HL-60 (cell line): ENCODE measurements at regions not wholly inside any gene's neighbourhood (a gene's known extent, or its start where the extent isn't known, plus 50 kb on each side); places are given as distances from the start of the nearest gene placed in this dataset.

ENCODE experiments used
- DNase-seq, 2 experiments: peaks; one replicate each; pipeline ENCODE4 v3.0.0-alpha.2; 2010 to 2020; ENCODE audit warnings: low read depth in 1 of 2, low spot score in 1 of 2
- H3K27ac ChIP-seq: fragments of 250-450 bp; sonication (Bioruptor Pico); replicated peaks from 2 replicates; pipeline ENCODE4 v1.5.1; 2020; ENCODE audit warnings: mild to moderate bottlenecking, moderate library complexity
- H3K27me3 ChIP-seq: fragments of 250-450 bp; sonication (Bioruptor Pico); 2 replicates; pipeline ENCODE4 v1.5.1; 2021; ENCODE audit warnings: mild to moderate bottlenecking, moderate library complexity; ENCODE audit not compliant: insufficient read depth, poor library complexity, severe bottlenecking
- H3K4me3 ChIP-seq: replicated peaks from 2 replicates; pipeline ENCODE4 v1.5.1; 2011; ENCODE audit warnings: mild to moderate bottlenecking, control low read depth, low read length; ENCODE audit not compliant: insufficient read depth
- GABPA ChIP-seq: IDR thresholded peaks from 2 replicates; pipeline ENCODE4 v1.6.1; 2012; ENCODE audit warnings: low read depth
- POLR2AphosphoS5 ChIP-seq: IDR thresholded peaks from 2 replicates; pipeline ENCODE4 v1.6.1; 2012; ENCODE audit warnings: low read depth
- SPI1 ChIP-seq: IDR thresholded peaks from 2 replicates; pipeline ENCODE4 v1.6.1; 2012; ENCODE audit warnings: low read depth, mild to moderate bottlenecking, borderline replicate concordance
- TF ChIP-seq, protein P1 (sequence below): IDR thresholded peaks from one replicate; pipeline ENCODE4 v1.5.1; 2011; ENCODE audit warnings: low read length, control low read depth, inconsistent platforms; ENCODE audit not compliant: insufficient read depth
- TF ChIP-seq, protein P2 (sequence below): IDR thresholded peaks from 2 replicates; pipeline ENCODE4 v1.6.1; 2012; ENCODE audit warnings: low read depth; ENCODE audit not compliant: insufficient replicate concordance

DNA sequence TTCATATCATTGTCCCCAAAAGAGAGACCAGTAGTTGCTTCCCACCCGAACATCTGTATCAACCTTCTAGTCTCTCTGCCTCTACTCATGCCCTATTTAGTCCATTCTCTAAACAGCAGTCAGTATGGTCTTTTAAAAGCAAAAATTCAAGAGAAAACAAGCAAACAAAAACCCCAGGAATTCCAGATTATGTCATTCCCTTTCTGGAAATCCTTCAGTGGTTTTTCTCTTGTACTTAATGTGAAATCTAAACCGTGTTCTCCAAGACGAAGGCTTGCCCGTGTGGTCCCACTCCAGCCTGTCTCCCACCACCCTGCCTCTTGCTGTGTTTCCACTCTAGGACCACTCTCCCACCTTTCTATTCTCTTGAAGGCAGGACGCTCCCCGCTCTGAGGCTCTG lies 90.8 kb downstream of the TMEM30B start:
- TF ChIP-seq SPI1 (no peak), POLR2AphosphoS5 (no peak), GABPA (no peak)
- TF ChIP-seq, protein P1, sequence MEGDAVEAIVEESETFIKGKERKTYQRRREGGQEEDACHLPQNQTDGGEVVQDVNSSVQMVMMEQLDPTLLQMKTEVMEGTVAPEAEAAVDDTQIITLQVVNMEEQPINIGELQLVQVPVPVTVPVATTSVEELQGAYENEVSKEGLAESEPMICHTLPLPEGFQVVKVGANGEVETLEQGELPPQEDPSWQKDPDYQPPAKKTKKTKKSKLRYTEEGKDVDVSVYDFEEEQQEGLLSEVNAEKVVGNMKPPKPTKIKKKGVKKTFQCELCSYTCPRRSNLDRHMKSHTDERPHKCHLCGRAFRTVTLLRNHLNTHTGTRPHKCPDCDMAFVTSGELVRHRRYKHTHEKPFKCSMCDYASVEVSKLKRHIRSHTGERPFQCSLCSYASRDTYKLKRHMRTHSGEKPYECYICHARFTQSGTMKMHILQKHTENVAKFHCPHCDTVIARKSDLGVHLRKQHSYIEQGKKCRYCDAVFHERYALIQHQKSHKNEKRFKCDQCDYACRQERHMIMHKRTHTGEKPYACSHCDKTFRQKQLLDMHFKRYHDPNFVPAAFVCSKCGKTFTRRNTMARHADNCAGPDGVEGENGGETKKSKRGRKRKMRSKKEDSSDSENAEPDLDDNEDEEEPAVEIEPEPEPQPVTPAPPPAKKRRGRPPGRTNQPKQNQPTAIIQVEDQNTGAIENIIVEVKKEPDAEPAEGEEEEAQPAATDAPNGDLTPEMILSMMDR, result no peak
- TF ChIP-seq, protein P2, sequence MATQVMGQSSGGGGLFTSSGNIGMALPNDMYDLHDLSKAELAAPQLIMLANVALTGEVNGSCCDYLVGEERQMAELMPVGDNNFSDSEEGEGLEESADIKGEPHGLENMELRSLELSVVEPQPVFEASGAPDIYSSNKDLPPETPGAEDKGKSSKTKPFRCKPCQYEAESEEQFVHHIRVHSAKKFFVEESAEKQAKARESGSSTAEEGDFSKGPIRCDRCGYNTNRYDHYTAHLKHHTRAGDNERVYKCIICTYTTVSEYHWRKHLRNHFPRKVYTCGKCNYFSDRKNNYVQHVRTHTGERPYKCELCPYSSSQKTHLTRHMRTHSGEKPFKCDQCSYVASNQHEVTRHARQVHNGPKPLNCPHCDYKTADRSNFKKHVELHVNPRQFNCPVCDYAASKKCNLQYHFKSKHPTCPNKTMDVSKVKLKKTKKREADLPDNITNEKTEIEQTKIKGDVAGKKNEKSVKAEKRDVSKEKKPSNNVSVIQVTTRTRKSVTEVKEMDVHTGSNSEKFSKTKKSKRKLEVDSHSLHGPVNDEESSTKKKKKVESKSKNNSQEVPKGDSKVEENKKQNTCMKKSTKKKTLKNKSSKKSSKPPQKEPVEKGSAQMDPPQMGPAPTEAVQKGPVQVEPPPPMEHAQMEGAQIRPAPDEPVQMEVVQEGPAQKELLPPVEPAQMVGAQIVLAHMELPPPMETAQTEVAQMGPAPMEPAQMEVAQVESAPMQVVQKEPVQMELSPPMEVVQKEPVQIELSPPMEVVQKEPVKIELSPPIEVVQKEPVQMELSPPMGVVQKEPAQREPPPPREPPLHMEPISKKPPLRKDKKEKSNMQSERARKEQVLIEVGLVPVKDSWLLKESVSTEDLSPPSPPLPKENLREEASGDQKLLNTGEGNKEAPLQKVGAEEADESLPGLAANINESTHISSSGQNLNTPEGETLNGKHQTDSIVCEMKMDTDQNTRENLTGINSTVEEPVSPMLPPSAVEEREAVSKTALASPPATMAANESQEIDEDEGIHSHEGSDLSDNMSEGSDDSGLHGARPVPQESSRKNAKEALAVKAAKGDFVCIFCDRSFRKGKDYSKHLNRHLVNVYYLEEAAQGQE, result no peak
- Histone ChIP-seq H3K4me3 (no peak overlapping the region), H3K27me3 (peaks cover 32% of the 10 kb centered on the region), H3K27ac (no peak overlapping the region)
- no peak for DNase-seq

DNA sequence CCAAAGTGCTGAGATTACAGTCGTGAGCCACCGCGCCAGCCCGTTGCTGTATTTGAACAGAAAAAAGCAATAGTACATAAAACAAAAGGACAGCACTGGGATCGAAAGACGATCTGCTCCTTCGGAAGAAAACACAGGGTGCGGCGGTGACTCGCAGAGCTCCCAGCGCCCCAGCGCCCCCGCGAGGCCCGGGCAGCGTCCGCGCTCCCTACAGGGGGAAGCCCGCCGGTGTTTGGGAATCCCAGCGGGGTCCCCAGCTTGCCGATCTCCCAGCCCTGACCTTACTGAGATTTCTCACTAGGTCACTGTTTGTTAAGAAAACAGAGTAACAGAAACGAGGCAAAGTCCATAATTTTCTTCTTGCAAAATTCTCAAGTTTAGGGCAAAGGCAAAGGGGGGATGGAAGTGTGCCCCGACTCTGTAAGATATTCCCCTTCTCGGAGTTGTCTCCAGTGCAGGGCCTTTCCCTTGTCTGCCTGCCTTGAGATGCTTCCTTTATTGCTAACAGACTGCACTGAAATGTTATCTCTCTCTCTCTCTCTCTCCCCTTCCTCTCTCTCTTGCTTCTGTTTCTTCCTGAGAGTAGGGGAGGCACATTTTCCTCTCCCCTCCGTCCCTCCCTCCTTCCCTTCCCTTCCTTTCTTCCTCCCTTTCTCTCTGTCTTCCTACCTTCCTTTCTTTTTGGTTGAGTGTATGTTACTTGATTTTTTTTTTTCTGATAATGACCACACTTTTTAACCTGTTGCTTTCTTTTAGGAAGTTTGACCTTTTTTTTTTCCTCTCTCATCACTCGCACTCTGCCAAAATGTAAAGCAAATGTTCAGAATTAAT lies 91.9 kb downstream of the TMEM30B start:
- TF ChIP-seq, protein P2, result no peak
- no peak for TF ChIP-seq SPI1
- no peak for TF ChIP-seq POLR2AphosphoS5
- no peak for TF ChIP-seq GABPA
- Histone ChIP-seq H3K27me3 (peaks cover 32% of the 10 kb centered on the region), H3K27ac (no peak overlapping the region), H3K4me3 (no peak overlapping the region)
- DNase-seq, result no peak

DNA sequence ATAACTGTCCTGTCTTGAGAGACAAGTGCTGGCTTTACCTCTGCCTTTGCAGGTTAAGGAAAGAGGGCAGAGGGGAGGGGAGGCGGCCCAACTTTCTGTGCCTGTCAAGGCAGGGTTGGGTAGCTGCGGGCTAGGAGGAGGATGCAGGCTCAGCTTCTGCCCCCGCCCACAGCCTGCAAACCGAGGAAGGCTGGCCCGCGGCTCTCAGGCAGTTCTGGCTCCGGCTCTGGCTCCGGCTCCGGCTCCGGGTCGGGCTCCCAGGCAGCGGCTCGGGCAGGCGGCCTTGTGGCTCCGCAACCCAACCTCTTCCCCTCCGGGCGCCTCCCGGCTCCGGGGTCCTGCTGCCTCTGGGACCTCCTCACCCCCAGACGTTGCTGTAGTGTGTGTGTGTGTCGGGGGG lies 92.9 kb downstream of the TMEM30B start:
- TF ChIP-seq GABPA, result no peak
- H3K4me3 ChIP-seq, result no peak overlapping the region
- H3K27me3 ChIP-seq, result peaks cover 32% of the 10 kb centered on the region
- no peak for DNase-seq
- no peak overlapping the region for H3K27ac ChIP-seq

DNA sequence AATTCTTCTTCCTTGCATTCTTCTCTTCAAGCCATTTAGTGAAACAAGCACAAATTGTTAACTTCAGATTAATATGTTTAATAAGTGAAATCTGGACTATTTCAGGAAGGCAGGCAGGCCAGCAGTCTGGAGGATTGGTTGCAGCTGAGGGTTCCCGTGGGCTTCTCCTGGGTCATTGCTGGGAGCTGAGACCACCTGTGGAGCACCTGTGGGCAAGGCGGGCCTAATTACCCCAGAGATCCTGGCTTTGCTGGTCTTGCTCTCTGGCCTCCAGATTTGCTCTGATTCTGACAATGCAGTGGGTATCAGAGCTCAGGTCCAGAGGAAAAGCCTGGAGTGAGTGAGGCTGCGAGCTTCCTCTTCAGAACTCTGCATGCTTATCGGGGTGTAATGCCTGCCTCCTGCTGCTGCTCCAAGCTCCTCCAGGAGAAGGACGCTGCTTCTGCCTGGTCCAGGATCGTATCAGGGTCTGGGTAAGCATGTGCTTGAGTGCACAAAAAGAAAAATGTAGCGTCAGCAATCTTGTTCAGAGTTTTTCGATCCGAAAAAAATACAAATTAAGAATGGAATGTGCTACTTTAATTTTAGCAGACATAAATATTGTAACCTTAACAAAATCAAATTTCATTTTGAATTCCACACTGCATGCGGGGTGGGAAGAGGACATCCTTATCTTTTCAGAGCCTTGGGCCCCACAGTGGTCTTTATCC lies 93.8 kb downstream of the TMEM30B start:
- H3K27ac ChIP-seq, result no peak overlapping the region
- DNase-seq, result no peak
- no peak for TF ChIP-seq SPI1
- TF ChIP-seq, protein P1, result no peak
- no peak for TF ChIP-seq POLR2AphosphoS5
- no peak for TF ChIP-seq GABPA
- TF ChIP-seq, protein P2, result no peak
- H3K4me3 ChIP-seq, result no peak overlapping the region
- H3K27me3 ChIP-seq, result peaks cover 27% of the 10 kb centered on the region
